ENCODE measurements at regions not wholly inside any gene's neighbourhood (a gene's known extent, or its start where the extent isn't known, plus 50 kb on each side); places are given as distances from the start of the nearest gene placed in this dataset.

DNA sequence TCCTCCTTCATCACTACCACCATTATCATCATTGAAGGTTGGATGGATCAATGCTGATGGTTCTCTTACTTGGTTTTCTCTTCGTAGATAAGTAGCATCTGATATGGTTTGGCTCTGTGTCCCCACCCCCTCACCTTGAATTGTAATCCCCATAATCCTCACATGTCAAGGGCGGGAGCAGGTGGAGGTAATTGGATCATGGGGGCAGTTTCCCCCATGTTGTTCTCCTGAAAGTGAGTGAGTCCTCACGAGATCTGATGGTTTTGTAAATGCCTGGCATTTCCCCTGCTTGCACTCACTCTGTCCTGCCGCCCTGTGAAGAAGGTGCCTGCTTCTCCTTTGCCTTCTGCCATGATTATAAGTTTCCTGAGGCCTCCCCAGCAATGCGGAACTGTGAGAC is 172.4 kb upstream of the PWP1 start:
- Histone ChIP-seq H2AFZ (ENCODE audit: low read depth, low read length, severe bottlenecking) (no peak overlapping the region), H3K27ac (ENCODE audit: low read depth, low read length) (no peak overlapping the region), H3K4me2 (ENCODE audit: low read depth, low read length, poor library complexity, severe bottlenecking) (no peak overlapping the region), H3K9ac (ENCODE audit: low read length) (no peak overlapping the region), H3K4me3 (ENCODE audit: insufficient read depth, low read length, poor library complexity, severe bottlenecking) (no peak overlapping the region), H3K27me3 (ENCODE audit: low read length) (no peaks in the 10 kb centered on the region), H3K36me3 (ENCODE audit: low read length) (no peaks in the 10 kb centered on the region), H3F3A (ENCODE audit: insufficient read depth) (no peaks in the 10 kb centered on the region), H4K20me1 (ENCODE audit: low read depth, low read length) (no peaks in the 10 kb centered on the region), H3K9me2 (replicated peaks; ENCODE audit: insufficient read depth, low read length) (no peaks in the 10 kb centered on the region), H3K9me3 (ENCODE audit: insufficient read depth, low read length) (no peaks in the 10 kb centered on the region), H3K79me2 (ENCODE audit: insufficient read depth, low read length) (no peaks in the 10 kb centered on the region)
- TF ChIP-seq EZH2phosphoT487 (conservative IDR thresholded peaks at IDR 0.05; ENCODE audit: low read length) = no peak

DNA sequence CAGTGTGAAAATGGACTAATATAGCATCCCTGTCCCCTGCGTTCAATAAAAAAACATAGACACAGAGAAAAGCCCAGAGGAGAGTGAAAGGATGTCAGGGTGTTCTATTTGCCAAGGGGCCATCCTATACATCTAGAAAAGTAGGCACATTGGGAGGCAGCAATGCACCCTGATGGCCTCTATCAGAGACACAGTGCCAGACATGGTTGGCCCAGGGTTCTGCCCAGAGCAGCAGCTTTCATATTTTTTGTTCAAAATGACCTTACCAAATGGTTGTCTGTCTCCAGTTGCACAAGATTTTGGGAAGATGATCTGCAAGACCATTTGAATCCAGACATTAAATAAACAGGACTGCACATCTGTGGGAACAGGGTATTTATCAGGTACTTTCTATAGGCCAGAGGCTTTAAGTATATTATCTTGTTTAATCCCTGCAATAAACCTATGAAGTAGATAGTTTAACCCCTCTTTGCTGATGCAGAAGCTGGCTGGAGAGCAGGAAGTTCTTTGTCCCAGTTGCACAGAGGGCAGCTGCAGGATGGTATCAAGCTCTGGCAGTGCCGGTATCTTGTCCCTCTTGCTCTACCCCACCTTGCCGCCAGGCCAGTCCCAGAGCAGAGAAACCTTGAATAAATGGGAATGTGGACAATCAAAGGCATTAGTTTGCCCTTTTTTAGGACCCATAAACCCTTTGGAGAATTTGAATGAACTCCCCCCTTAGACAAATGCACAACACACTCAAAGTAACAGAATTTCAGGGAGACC is 171.8 kb upstream of the PWP1 start:
- Histone ChIP-seq H4K20me1 (ENCODE audit: low read depth, low read length) (no peaks in the 10 kb centered on the region), H3K27ac (ENCODE audit: low read depth, low read length) (no peak overlapping the region)

DNA sequence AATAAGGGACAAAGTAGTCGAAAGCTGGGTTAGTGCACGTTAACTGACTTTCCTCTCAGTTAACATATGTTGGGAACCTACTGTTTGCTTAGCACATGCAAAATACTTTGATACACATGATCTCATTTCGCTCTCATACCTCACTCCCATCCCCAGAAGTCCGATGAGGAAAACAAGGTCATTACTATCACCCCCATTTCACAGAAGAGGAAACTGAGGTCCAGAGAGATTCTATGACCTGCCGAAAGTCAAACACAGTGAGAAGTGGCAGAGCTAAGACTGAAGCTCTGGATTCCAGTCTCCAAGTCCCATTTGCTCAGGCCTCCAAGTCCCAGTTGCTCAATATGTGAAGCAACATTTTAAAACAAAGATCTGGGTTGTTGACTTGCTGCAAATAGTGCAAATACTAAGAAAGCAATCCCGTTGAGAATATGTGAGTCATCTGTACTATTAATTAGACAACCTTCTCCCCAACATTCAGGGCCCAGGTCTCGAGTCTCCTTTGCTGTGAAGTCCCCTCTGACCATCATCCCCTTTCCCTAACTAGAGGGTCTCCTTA is 170.6 kb upstream of the PWP1 start:
- Histone ChIP-seq H3F3A (ENCODE audit: insufficient read depth) (no peaks in the 10 kb centered on the region), H3K9me3 (ENCODE audit: insufficient read depth, low read length) (no peaks in the 10 kb centered on the region)

More for the DNA sequence above, 171.8 kb upstream of the PWP1 start:
- no peak overlapping the region for H2AFZ ChIP-seq (ENCODE audit: low read depth, low read length, severe bottlenecking)
- no peaks in the 10 kb centered on the region for H3F3A ChIP-seq (ENCODE audit: insufficient read depth)
- no peaks in the 10 kb centered on the region for H3K27me3 ChIP-seq (ENCODE audit: low read length)
- TF ChIP-seq, protein P1, sequence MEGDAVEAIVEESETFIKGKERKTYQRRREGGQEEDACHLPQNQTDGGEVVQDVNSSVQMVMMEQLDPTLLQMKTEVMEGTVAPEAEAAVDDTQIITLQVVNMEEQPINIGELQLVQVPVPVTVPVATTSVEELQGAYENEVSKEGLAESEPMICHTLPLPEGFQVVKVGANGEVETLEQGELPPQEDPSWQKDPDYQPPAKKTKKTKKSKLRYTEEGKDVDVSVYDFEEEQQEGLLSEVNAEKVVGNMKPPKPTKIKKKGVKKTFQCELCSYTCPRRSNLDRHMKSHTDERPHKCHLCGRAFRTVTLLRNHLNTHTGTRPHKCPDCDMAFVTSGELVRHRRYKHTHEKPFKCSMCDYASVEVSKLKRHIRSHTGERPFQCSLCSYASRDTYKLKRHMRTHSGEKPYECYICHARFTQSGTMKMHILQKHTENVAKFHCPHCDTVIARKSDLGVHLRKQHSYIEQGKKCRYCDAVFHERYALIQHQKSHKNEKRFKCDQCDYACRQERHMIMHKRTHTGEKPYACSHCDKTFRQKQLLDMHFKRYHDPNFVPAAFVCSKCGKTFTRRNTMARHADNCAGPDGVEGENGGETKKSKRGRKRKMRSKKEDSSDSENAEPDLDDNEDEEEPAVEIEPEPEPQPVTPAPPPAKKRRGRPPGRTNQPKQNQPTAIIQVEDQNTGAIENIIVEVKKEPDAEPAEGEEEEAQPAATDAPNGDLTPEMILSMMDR (IDR thresholded peaks at IDR 0.05; ENCODE audit: insufficient read depth, low read length, poor library complexity, severe bottlenecking) = no peak
- no peak for TF ChIP-seq EZH2phosphoT487 (conservative IDR thresholded peaks at IDR 0.05; ENCODE audit: low read length)
- no peaks in the 10 kb centered on the region for H3K79me2 ChIP-seq (ENCODE audit: insufficient read depth, low read length)
- no peaks in the 10 kb centered on the region for H3K9me2 ChIP-seq (replicated peaks; ENCODE audit: insufficient read depth, low read length)
- H3K4me3 ChIP-seq (ENCODE audit: insufficient read depth, low read length, poor library complexity, severe bottlenecking) = no peak overlapping the region
- no peaks in the 10 kb centered on the region for H3K9me3 ChIP-seq (ENCODE audit: insufficient read depth, low read length)
- H3K9ac ChIP-seq (ENCODE audit: low read length) = no peak overlapping the region
- H3K36me3 ChIP-seq (ENCODE audit: low read length) = no peaks in the 10 kb centered on the region
- no peak overlapping the region for H3K4me2 ChIP-seq (ENCODE audit: low read depth, low read length, poor library complexity, severe bottlenecking)

More for the DNA sequence above, 170.6 kb upstream of the PWP1 start:
- Histone ChIP-seq H3K36me3 (ENCODE audit: low read length) (no peaks in the 10 kb centered on the region), H3K9me2 (replicated peaks; ENCODE audit: insufficient read depth, low read length) (no peaks in the 10 kb centered on the region), H3K79me2 (ENCODE audit: insufficient read depth, low read length) (no peaks in the 10 kb centered on the region), H3K4me3 (ENCODE audit: insufficient read depth, low read length, poor library complexity, severe bottlenecking) (no peak overlapping the region), H3K27ac (ENCODE audit: low read depth, low read length) (no peak overlapping the region), H3K27me3 (ENCODE audit: low read length) (no peaks in the 10 kb centered on the region), H3K9ac (ENCODE audit: low read length) (no peak overlapping the region), H3K4me2 (ENCODE audit: low read depth, low read length, poor library complexity, severe bottlenecking) (no peak overlapping the region), H2AFZ (ENCODE audit: low read depth, low read length, severe bottlenecking) (no peak overlapping the region), H4K20me1 (ENCODE audit: low read depth, low read length) (no peaks in the 10 kb centered on the region)
- TF ChIP-seq, protein P1 (IDR thresholded peaks at IDR 0.05; ENCODE audit: insufficient read depth, low read length, poor library complexity, severe bottlenecking) = no peak
- TF ChIP-seq EZH2phosphoT487 (conservative IDR thresholded peaks at IDR 0.05; ENCODE audit: low read length) = no peak

Data from SU-DHL-6 (cell line).